ENCODE measurements at regions not wholly inside any gene's neighbourhood (a gene's known extent, or its start where the extent isn't known, plus 50 kb on each side); places are given as distances from the start of the nearest gene placed in this dataset.

DNA sequence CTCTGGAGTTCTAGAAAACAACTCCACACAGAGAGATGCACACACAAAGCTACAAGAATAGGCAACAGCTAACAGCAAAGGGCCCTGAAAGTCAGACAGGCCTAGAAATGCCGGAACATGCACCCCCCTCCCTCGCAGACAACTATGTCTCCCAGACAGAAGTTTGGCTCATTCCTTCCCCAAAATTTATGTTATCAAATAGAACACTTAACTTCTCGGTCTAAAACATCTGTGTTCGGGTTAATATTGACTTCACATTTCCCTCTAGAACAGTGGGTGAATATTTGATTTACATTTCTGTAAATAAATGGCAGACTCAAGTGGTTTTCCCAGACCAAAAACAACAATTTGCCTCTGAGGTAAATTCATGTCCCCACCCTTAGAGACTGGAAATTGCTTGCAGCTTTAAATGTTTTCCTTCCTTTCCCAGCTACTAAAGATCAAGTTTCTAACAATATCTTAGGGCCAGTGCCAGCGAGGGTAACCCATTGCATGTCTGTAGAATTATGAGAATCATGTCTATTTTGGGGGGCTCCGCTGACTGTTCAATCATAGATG, 92.5 kb upstream of the INHBA start:
- DNase-seq (ENCODE audit: low read depth in 2 of 2), result no peak

GRCh38 chr7:41793556-41793955, 90.7 kb upstream of the INHBA start:
- no peak for DNase-seq (ENCODE audit: low read depth in 2 of 2)

GRCh38 chr7:41792120-41792519, 89.2 kb upstream of the INHBA start:
- DNase-seq (ENCODE audit: low read depth in 2 of 2), result no peak

GRCh38 chr7:41788556-41788955, 85.7 kb upstream of the INHBA start:
- no peak for DNase-seq (ENCODE audit: low read depth in 2 of 2)

- no peak for DNase-seq (ENCODE audit: low read depth in 2 of 2)
These were observed 84.9 kb upstream of the INHBA start for GRCh38 chr7:41787651-41788350.

DNA sequence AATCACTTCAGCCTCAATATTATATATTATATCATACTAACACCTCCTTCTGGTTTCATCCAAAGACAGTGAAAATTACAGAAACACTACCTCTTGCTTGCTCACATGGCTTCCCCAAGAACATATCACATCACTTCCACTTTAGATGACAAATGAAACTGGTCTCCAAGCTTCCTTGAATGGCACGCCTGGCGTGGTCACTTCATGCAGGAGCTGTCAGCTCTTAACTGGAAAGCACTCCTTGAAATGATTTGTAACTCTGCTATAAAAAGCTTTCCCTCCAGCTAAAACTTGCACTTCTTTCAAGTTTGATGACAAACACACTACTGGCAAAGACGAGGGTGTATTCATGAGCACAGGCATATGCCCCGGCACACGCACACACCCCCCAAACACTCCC, 84.1 kb upstream of the INHBA start:
- DNase-seq (ENCODE audit: low read depth in 2 of 2), result no peak

GRCh38 chr7:41786404-41786803, 83.5 kb upstream of the INHBA start:
- no peak for DNase-seq (ENCODE audit: low read depth in 2 of 2)

DNA sequence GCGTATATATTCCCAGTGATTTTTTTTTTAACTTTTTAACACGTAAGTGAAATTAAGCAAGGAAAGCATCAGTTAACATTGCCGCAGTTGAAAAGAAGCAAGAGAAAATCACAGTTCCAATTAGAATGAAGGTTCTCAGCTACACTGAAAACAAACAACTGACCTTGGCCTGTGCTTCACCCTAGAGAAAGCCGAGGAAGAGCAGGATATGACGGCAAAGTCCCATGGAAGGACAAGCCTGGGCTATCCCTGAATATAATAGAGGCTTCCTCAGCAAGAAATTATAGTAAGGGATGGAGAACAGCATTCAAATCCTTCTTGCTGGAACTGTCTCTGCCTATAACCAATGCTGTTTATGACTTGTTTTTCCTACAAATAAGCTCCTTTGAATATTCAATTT, 83.0 kb upstream of the INHBA start:
- DNase-seq (ENCODE audit: low read depth in 2 of 2), result no peak

GRCh38 chr7:41785265-41785664, 82.4 kb upstream of the INHBA start:
- no peak for DNase-seq (ENCODE audit: low read depth in 2 of 2)

- DNase-seq (ENCODE audit: low read depth in 2 of 2), result no peak
These were observed 77.0 kb upstream of the INHBA start for GRCh38 chr7:41779918-41780317.

- no peak for DNase-seq (ENCODE audit: low read depth in 2 of 2)
These were observed 75.2 kb upstream of the INHBA start for GRCh38 chr7:41777894-41778596.

- no peak for DNase-seq (ENCODE audit: low read depth in 2 of 2)
These were observed 72.1 kb upstream of the INHBA start for GRCh38 chr7:41774966-41775365.

- DNase-seq (ENCODE audit: low read depth in 2 of 2), result no peak
These were observed 70.9 kb upstream of the INHBA start for GRCh38 chr7:41773756-41774155.

DNA sequence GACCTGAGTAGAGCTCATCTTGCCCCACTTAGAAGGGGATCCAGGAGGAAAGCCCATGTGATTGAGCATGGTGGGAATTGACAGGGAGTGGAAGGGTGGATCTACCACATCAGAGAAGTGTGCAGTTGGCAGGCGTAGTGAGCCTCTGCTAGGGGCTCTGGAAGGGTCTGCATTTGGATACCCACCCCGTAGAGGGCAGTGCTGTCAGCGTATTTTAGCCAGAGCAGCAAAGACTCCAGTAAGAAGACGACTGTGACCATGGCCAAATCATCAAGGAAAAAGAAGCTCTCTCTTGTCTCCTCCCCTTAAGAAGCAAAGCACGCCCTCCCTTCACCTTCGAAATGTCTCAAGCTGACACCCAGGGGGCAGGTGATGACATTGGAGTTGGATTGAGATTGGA, 68.8 kb upstream of the INHBA start:
- DNase-seq (ENCODE audit: low read depth in 2 of 2), result no peak

DNA sequence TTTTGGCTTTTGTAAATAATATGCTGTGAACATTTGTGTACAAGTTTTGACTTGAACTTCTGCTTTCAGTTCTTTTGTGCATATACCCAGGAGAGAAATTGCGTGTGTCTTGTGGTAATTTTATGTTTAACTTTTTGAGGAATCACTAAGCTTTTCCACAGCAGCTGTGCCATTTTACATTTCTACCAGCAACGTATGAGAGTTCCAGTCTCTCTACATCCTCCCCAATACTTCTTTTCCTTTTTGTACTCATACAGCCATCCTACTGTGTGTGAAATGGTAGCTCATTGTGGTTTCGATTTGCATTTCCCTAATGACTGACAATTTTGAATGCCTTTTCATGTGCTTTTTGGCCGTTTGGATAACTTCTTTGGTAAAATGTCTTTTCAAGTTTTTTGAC, 66.3 kb upstream of the INHBA start:
- DNase-seq (ENCODE audit: low read depth in 2 of 2), result no peak

DNA sequence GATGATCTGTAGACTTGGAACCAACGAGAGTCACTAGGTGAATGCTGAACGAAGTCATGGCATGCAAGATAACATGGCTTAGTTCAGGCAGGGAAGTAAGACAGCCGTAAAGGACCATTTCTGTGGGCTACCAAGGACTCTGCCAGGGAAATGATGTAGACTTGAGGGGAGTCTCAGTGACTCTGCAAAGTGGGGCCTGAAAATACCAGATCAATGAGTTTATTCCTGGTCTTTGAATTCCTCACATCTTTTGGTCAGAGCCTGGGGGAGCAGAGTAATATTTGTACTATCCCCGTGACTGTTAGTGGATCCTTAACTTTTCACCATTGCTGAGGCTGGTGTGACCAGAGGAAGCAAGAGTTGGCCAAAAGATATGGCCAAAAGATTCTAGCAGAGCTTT, 60.7 kb upstream of the INHBA start:
- no peak for DNase-seq (ENCODE audit: low read depth in 2 of 2)

- DNase-seq (ENCODE audit: low read depth in 2 of 2), result no peak
These were observed 59.8 kb upstream of the INHBA start for GRCh38 chr7:41762641-41763040.

- no peak for DNase-seq (ENCODE audit: low read depth in 2 of 2)
These were observed 57.4 kb upstream of the INHBA start for GRCh38 chr7:41760293-41760692.

- DNase-seq (ENCODE audit: low read depth in 2 of 2), result no peak
These were observed 55.4 kb upstream of the INHBA start for GRCh38 chr7:41758321-41758720.

DNA sequence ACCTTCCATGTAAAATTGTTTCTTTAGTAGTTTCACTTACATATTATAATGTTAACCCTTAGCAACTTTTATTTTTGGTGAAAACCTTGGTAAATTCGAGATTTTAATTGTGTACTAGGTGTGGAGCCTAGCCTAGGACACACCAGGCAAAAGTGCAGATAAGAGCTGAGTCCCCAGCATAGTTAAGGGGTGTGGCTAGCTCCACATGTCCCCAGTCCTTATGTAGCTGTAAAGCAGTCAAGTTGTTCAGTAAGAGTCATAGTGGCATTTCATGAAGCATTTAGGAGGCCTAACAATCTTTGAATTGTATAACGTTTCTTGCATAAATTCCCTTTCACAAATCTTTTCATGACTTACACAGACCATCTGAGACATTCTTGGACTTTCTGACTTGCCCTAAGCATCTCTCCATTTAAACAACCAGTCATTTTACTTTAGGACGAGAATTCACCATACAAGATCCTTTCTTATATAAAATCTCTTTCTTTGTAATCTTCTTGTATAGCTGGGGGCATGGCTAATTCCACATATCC, 53.8 kb upstream of the INHBA start:
- DNase-seq (ENCODE audit: low read depth in 2 of 2), result no peak

GRCh38 chr7:41755096-41755495, 52.2 kb upstream of the INHBA start:
- DNase-seq (ENCODE audit: low read depth in 2 of 2), result no peak

DNA sequence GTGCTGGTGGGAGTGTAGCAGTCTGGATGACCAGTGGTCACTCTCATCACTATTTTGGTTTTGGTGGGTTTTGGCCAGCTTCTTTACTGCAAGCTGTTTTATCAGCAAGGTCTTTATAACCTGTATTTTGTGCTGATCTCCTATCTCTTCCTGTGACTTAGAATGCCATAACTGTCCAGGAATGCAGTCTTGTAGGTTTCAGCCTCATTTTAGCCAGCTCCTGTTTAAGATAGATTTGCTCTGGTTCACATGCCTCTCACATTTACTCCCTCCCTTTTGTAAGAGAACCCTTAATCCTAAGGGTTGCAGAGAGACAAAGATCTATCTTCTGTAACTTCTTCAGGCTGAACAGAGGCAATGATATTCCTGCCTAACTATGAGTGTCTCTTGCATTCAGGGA, 51.2 kb upstream of the INHBA start:
- no peak for DNase-seq (ENCODE audit: low read depth in 2 of 2)
